ENCODE measurements at regions not wholly inside any gene's neighbourhood (a gene's known extent, or its start where the extent isn't known, plus 50 kb on each side); places are given as distances from the start of the nearest gene placed in this dataset.
A peak's percentile ranks its signal among the peaks of the same experiment; 100 is the strongest.

- Histone ChIP-seq H3K9me3 (no peaks in the 10 kb centered on the region), H3K36me3 (no peaks in the 10 kb centered on the region), H3K27ac (no peak overlapping the region), H3K4me3 (no peak overlapping the region), H3K4me1 (no peaks in the 10 kb centered on the region), H3K27me3 (no peaks in the 10 kb centered on the region)
- DNase-seq (ENCODE audit: low spot score): no peak
- no peak for TF ChIP-seq CTCF (IDR thresholded peaks at IDR 0.05)
These were observed 529.8 kb downstream of the CD83 start for GRCh38 chr6:14647357-14647756.

- no peak for TF ChIP-seq CTCF (IDR thresholded peaks at IDR 0.05)
- H3K4me3 ChIP-seq: no peak overlapping the region
- H3K27ac ChIP-seq: no peak overlapping the region
- H3K4me1 ChIP-seq: peaks cover 0 to 17% of the 10 kb centered on the region in 2 donors
- H3K9me3 ChIP-seq: no peaks in the 10 kb centered on the region
- no peak for DNase-seq (ENCODE audit: low spot score)
- H3K27me3 ChIP-seq: no peaks in the 10 kb centered on the region
- H3K36me3 ChIP-seq: no peaks in the 10 kb centered on the region
These were observed 535.0 kb downstream of the CD83 start for GRCh38 chr6:14652536-14652935.

- Histone ChIP-seq H3K36me3 (no peaks in the 10 kb centered on the region), H3K27me3 (no peaks in the 10 kb centered on the region), H3K9me3 (no peaks in the 10 kb centered on the region), H3K4me3 (no peak overlapping the region), H3K27ac (peak overlapping the region in 1 of 2 donors; percentile 41), H3K4me1 (peaks cover 0 to 17% of the 10 kb centered on the region in 2 donors)
- no peak for DNase-seq (ENCODE audit: low spot score)
- TF ChIP-seq CTCF (IDR thresholded peaks at IDR 0.05): no peak
These were observed 537.9 kb downstream of the CD83 start for GRCh38 chr6:14655201-14656061.

- no peaks in the 10 kb centered on the region for H3K9me3 ChIP-seq
- no peaks in the 10 kb centered on the region for H3K27me3 ChIP-seq
- peak overlapping the region in 1 of 2 donors; percentile 41 for H3K27ac ChIP-seq
- H3K4me3 ChIP-seq: no peak overlapping the region
- TF ChIP-seq CTCF (IDR thresholded peaks at IDR 0.05): no peak
- H3K4me1 ChIP-seq: peaks cover 0 to 17% of the 10 kb centered on the region in 2 donors
- H3K36me3 ChIP-seq: no peaks in the 10 kb centered on the region
- DNase-seq (ENCODE audit: low spot score): no peak
These were observed 538.5 kb downstream of the CD83 start for GRCh38 chr6:14656078-14656521.

- Histone ChIP-seq H3K27ac (peak overlapping the region in 1 of 2 donors; percentile 41), H3K4me1 (peaks cover 0 to 17% of the 10 kb centered on the region in 2 donors), H3K9me3 (no peaks in the 10 kb centered on the region), H3K36me3 (no peaks in the 10 kb centered on the region), H3K27me3 (no peaks in the 10 kb centered on the region), H3K4me3 (no peak overlapping the region)
- no peak for TF ChIP-seq CTCF (IDR thresholded peaks at IDR 0.05)
- DNase-seq (ENCODE audit: low spot score): no peak
These were observed 539.1 kb downstream of the CD83 start for GRCh38 chr6:14656649-14657048.

Data from right atrium auricular region (tissue), 2 donors.